ACC112 (cell line): ENCODE measurements at regions not wholly inside any gene's neighbourhood (a gene's known extent, or its start where the extent isn't known, plus 50 kb on each side); places are given as distances from the start of the nearest gene placed in this dataset.
A peak's percentile ranks its signal among the peaks of the same experiment; 100 is the strongest.
"Not testable (repeated sequence)": the region's sequence is repeated elsewhere in the genome, so short reads cannot be mapped to it uniquely, and the experiment has no call there.

Experiments
- H2AFZ ChIP-seq: fragments of 200-600 bp; sonication (generic); one replicate; pipeline ENCODE4 v1.6.0; 2017; ENCODE audit warnings: antibody characterized with exemption, low read length; ENCODE audit not compliant: unreplicated experiment
- H3K27ac ChIP-seq: fragments of 200-600 bp; sonication (generic); 2 replicates; pipeline ENCODE4 v1.5.1; 2014; ENCODE audit warnings: low read depth, mild to moderate bottlenecking, antibody characterized with exemption, low read length, moderate library complexity
- H3K27me3 ChIP-seq: fragments of 200-600 bp; sonication (generic); 2 replicates; pipeline ENCODE4 v1.6.1; 2014; ENCODE audit warnings: mild to moderate bottlenecking, antibody characterized with exemption, low read length, moderate library complexity, mixed read lengths; ENCODE audit not compliant: insufficient read depth
- H3K36me3 ChIP-seq: fragments of 200-600 bp; sonication (generic); 2 replicates; pipeline ENCODE4 v1.6.1; 2016; ENCODE audit warnings: mild to moderate bottlenecking, antibody characterized with exemption, low read length, moderate library complexity, mixed read lengths; ENCODE audit not compliant: insufficient read depth
- H3K4me1 ChIP-seq: fragments of 200-600 bp; sonication (generic); one replicate; pipeline ENCODE4 v1.6.1; 2016; ENCODE audit warnings: low read length, mixed read lengths; ENCODE audit not compliant: insufficient read depth, unreplicated experiment, control insufficient read depth
- H3K4me3 ChIP-seq: fragments of 200-600 bp; sonication (generic); 2 replicates; pipeline ENCODE4 v1.5.1; 2014; ENCODE audit warnings: mild to moderate bottlenecking, low read depth, low read length
- H3K79me2 ChIP-seq: fragments of 200-600 bp; sonication (generic); one replicate; pipeline ENCODE4 v1.6.0; 2016; ENCODE audit warnings: low read length; ENCODE audit not compliant: control insufficient read depth, unreplicated experiment, insufficient read depth

DNA sequence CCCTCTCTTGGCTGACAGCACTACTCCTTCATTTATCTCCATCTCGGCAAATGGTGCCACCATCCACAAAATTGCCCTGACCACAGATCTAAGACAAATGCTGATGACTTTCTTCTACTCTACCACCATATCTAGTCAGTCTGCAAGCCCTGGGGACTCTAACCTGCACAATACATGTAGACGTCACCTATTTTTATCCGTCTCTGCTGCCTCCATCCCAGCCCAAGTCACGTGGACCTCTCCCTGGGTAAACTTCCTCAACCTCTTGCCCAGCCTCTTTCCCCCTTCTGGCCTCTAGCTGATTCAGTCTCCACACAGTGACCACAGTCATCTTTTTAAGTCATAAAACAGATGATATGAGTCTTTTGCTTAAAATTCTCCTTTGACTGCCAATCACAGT lies 1203.0 kb downstream of the AACS start:
- no peak overlapping the region for H3K27ac ChIP-seq
- no peaks in the 10 kb centered on the region for H3K36me3 ChIP-seq

DNA sequence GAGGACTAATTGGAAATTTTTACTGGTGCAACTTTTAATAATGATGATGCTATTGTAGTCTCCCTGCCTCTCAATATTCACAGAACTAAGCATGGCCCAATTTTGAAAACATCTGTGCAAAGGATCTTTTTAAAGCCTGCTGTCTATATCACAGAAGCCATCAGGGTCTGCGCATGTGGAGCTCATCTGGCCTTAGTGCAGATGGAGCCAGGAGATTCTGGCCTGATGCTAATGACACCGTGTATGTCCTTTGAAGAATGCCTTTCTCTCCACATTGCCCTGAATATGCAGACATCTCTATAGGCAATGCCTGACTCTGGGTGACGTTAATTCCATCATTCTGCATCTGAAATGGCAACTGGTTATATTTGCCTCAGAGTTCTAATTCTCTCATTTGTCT lies 1205.9 kb downstream of the AACS start:
- H3K79me2 ChIP-seq, result no peaks in the 10 kb centered on the region
- no peaks in the 10 kb centered on the region for H3K27me3 ChIP-seq
- H3K36me3 ChIP-seq, result no peaks in the 10 kb centered on the region
- H3K4me3 ChIP-seq, result no peak overlapping the region
- H3K4me1 ChIP-seq, result no peaks in the 10 kb centered on the region
- no peak overlapping the region for H2AFZ ChIP-seq
- no peak overlapping the region for H3K27ac ChIP-seq

More for the DNA sequence above, 1203.0 kb downstream of the AACS start:
- H3K4me3 ChIP-seq, result no peak overlapping the region
- H3K4me1 ChIP-seq, result no peaks in the 10 kb centered on the region
- no peaks in the 10 kb centered on the region for H3K27me3 ChIP-seq
- no peak overlapping the region for H2AFZ ChIP-seq
- H3K79me2 ChIP-seq, result no peaks in the 10 kb centered on the region

GRCh38 chr12:126282691-126283090 lies 1217.5 kb downstream of the AACS start:
- no peak overlapping the region for H3K4me3 ChIP-seq
- no peaks in the 10 kb centered on the region for H3K4me1 ChIP-seq
- no peaks in the 10 kb centered on the region for H3K79me2 ChIP-seq
- no peaks in the 10 kb centered on the region for H3K27me3 ChIP-seq
- H2AFZ ChIP-seq, result no peak overlapping the region
- no peaks in the 10 kb centered on the region for H3K36me3 ChIP-seq
- H3K27ac ChIP-seq, result no peak overlapping the region

DNA sequence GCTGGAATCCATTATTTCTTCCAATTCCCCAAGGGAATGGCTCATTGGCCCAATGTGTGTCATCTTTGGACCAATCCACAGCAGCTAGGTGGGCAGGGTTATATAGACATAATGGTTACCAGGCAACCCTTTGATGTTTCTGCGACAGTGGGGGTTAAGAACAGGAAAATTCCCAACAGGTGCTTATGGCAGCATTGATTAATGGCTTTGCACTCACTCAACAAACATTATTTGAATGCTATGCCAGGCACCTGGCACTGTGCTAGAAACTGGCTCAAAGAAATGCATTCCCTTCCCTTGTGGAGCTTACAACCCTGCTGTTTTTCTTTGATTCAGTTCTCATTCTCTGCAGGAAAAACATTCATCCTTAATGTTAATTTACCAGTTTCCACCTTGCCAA lies 1221.0 kb downstream of the AACS start:
- Histone ChIP-seq H2AFZ (no peak overlapping the region), H3K4me1 (no peaks in the 10 kb centered on the region), H3K79me2 (no peaks in the 10 kb centered on the region), H3K36me3 (no peaks in the 10 kb centered on the region), H3K27ac (no peak overlapping the region), H3K27me3 (no peaks in the 10 kb centered on the region), H3K4me3 (no peak overlapping the region)

GRCh38 chr12:126290456-126290855 lies 1225.2 kb downstream of the AACS start:
- Histone ChIP-seq H3K4me1 (no peaks in the 10 kb centered on the region), H3K4me3 (no peak overlapping the region), H3K27ac (no peak overlapping the region), H3K27me3 (no peaks in the 10 kb centered on the region), H3K79me2 (no peaks in the 10 kb centered on the region), H3K36me3 (no peaks in the 10 kb centered on the region), H2AFZ (no peak overlapping the region)

DNA sequence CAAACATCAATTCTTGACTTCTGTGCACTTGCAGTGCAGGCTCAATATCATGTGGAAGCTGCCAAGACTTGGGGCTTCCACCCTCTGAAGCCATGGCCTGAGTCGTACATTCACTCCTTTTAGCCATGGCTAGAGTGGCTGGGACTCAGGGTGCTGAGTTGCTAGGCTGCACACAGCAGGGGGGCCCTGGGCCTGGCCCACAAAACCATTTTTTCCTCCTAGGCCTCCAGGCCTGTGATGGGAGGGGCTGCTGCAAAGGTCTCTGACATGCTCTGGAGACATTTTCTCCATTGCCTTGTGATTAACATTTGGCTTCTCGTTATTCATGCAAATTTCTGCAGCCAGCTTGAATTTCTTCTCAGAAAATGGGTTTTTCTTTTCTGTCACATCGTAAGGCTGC lies 1226.8 kb downstream of the AACS start:
- not testable (repeated sequence) for H3K4me3 ChIP-seq, H3K27ac ChIP-seq, H2AFZ ChIP-seq, H3K27me3 ChIP-seq, H3K79me2 ChIP-seq, H3K4me1 ChIP-seq, H3K36me3 ChIP-seq

DNA sequence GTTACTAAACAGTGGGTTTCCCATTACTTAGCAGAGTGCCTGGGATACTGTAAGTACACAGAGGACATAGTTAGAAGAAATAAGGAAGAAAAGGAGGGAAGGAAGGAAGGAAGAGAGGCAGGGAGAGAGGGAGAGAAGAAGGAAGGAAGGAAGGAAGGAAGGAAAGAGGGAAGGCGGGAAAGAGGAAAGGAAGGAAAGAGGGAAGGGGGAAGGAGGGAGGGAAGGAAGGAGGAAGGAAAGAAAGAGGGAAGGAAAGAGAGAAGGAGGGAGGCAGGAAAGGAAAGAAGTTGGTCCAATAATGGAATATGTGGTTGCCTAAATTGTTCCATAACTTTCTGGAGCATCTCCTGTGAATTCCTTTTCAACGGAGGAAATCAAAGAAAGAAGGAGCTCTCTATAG lies 1230.4 kb downstream of the AACS start:
- Histone ChIP-seq H3K27me3 (no peaks in the 10 kb centered on the region), H3K36me3 (no peaks in the 10 kb centered on the region), H2AFZ (peak overlapping the region; percentile 23), H3K4me1 (no peaks in the 10 kb centered on the region), H3K79me2 (no peaks in the 10 kb centered on the region), H3K27ac (no peak overlapping the region), H3K4me3 (no peak overlapping the region)

DNA sequence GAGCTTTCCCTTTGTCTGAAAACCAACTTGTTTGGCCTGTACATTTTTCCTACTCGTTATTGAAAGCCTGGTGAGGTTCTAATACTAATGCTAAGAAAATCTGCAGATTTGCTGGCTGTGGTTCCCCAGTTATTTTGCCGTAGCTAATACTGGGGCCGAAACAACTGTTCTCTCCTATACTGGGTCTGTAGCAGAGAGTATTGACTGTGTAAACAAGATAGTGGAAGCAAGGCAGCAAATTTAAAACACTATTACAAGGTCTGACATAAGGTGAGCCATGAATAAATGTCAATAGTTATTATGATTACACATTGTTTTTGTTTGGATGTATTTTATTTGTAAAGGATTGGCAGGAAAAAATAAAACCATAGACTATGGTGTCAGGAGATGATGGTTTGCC lies 1244.0 kb downstream of the AACS start:
- Histone ChIP-seq H3K27ac (no peak overlapping the region), H3K79me2 (no peaks in the 10 kb centered on the region), H3K36me3 (no peaks in the 10 kb centered on the region), H2AFZ (no peak overlapping the region), H3K27me3 (no peaks in the 10 kb centered on the region), H3K4me1 (no peaks in the 10 kb centered on the region), H3K4me3 (no peak overlapping the region)

DNA sequence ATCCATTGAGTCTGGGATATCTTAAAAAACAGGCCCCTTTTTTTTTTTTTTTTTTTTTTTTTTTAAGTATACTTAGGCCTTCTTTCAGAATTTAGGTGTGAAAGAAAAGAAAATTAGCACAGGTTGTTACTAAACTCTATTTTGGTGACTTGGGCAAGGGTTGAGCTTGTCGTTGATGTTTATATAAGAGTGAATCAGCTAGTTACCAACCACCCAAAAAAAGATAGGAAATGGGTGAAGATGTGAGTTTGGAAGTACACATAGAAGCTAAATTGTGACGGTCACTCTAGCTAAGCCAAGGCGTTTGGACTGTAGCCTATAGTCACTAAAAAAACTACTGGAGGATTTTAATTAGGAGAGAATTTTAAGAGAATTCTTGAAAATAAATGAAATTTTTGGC lies 1247.2 kb downstream of the AACS start:
- Histone ChIP-seq H3K4me3 (no peak overlapping the region), H3K79me2 (no peaks in the 10 kb centered on the region), H3K27ac (no peak overlapping the region), H3K4me1 (no peaks in the 10 kb centered on the region), H3K27me3 (no peaks in the 10 kb centered on the region), H3K36me3 (no peaks in the 10 kb centered on the region), H2AFZ (no peak overlapping the region)

DNA sequence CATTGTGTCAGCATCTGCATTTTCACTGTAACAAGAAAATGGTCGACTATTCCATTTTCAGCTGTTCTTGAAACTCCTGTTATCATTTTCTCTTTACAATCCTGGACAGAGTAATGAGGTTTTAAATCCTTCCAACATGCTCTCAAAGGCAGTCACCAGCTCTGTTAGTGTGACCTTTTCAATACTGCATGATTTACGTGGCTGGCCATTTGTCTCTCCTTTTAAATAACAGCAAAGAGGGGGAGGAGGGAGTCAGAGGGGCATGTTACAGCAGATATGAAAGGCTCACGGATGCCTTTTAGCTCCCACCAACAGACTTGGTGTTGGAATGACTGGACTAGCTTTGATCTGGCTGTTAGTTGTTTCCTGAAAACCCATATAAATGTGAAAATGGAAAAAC lies 1251.2 kb downstream of the AACS start:
- H3K79me2 ChIP-seq, result no peaks in the 10 kb centered on the region
- H2AFZ ChIP-seq, result no peak overlapping the region
- H3K4me3 ChIP-seq, result no peak overlapping the region
- H3K27ac ChIP-seq, result no peak overlapping the region
- H3K36me3 ChIP-seq, result no peaks in the 10 kb centered on the region
- no peaks in the 10 kb centered on the region for H3K4me1 ChIP-seq
- no peaks in the 10 kb centered on the region for H3K27me3 ChIP-seq

- H2AFZ ChIP-seq, result no peak overlapping the region
- no peaks in the 10 kb centered on the region for H3K27me3 ChIP-seq
- H3K36me3 ChIP-seq, result no peaks in the 10 kb centered on the region
- peak overlapping the region; percentile 74 for H3K27ac ChIP-seq
- H3K4me3 ChIP-seq, result no peak overlapping the region
- H3K4me1 ChIP-seq, result peaks cover 14% of the 10 kb centered on the region
- H3K79me2 ChIP-seq, result no peaks in the 10 kb centered on the region
Observed at GRCh38 chr12:126337556-126338441, 1272.6 kb downstream of the AACS start.
